ENCODE measurements at regions not wholly inside any gene's neighbourhood (a gene's known extent, or its start where the extent isn't known, plus 50 kb on each side); places are given as distances from the start of the nearest gene placed in this dataset.
A peak's percentile ranks its signal among the peaks of the same experiment; 100 is the strongest.
"Not testable (repeated sequence)": the region's sequence is repeated elsewhere in the genome, so short reads cannot be mapped to it uniquely, and the experiment has no call there.

DNA sequence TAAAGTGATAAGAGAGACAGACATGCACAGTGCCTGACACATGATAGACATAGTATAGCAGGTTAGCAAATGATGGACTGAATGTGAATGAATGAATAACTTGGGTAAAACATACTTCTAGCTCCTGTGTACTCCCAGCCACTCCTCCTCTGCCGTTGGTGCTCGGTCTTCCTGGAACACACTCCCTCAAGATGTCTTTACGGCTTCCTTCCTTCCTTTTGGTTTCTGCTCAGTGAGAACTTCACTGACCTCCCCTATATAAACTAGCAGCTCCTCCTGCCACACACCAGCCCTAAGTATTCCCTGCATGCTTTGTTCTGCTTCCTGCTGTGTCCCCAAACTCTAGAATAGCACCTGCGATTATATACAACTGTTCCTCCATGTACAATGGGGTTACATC, 50.2 kb downstream of the RAD54L2 start:
- DNase-seq (ENCODE audit: low spot score) = no peak

- no peak for DNase-seq (ENCODE audit: low spot score)
Observed at GRCh38 chr3:51591231-51591630, 52.7 kb downstream of the RAD54L2 start.

GRCh38 chr3:51593697-51594096, 55.2 kb downstream of the RAD54L2 start:
- DNase-seq (ENCODE audit: low spot score) = no peak

GRCh38 chr3:51599638-51600037, 61.1 kb downstream of the RAD54L2 start:
- DNase-seq (ENCODE audit: low spot score) = not testable (repeated sequence)

- DNase-seq (ENCODE audit: low spot score) = no peak
Observed at GRCh38 chr3:51604212-51604611, 65.7 kb downstream of the RAD54L2 start.

- no peak for DNase-seq (ENCODE audit: low spot score)
Observed at GRCh38 chr3:51605938-51606337, 65.1 kb upstream of the TEX264 start.

GRCh38 chr3:51606871-51607270, 64.2 kb upstream of the TEX264 start:
- not testable (repeated sequence) for DNase-seq (ENCODE audit: low spot score)

DNA sequence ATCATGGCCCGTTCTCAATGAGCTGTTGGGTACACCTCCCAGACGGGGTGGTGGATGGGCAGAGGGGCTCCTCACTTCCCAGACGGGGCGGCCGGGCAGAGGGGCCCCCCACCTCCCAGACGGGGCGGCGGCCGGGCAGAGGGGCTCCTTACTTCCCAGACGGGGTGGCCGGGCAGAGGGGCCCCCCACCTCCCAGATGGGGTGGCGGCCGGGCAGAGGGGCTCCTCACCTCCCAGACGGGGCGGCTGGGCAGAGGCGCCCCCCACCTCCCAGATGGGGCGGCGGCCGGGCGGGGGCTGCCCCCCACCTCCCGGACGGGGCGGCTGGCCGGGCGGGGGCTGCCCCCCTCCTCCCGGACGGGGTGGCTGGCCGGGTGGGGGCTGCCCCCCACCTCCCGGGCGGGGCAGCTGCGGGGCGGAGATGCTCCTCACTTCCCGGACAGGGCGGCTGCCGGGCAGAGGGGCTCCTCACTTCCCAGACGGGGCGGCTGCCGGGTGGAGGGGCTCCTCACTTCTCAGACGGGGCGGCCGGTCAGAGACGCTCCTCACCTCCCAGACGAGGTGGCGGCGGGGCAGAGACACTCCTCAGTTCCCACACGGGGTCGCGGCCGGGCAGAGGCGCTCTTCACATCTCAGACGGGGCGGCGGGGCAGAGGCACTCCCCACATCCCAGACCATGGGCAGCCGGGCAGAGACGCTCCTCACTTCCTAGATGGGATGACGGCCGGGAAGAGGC, 63.3 kb upstream of the TEX264 start:
- DNase-seq (ENCODE audit: low spot score) = not testable (repeated sequence)

DNA sequence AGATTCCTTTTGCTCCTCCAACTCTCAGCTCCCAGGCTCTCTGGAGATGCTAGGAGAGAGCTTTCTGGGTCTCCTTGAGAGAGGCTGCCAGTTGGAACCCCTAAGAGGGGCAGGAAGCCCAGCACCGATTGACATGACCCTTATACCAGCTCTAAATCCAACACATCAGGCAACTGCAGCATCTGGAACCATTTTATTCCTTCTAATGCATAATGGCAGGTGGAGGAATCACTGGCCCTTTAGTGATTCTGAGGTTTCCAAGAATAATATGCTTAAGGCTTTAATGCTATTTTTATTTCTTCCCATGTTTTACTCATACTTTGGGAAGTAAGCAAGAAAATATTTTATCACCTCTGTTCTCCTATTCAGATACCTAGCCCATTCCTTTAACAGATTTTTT, 60.3 kb upstream of the TEX264 start:
- no peak for DNase-seq (ENCODE audit: low spot score)

DNA sequence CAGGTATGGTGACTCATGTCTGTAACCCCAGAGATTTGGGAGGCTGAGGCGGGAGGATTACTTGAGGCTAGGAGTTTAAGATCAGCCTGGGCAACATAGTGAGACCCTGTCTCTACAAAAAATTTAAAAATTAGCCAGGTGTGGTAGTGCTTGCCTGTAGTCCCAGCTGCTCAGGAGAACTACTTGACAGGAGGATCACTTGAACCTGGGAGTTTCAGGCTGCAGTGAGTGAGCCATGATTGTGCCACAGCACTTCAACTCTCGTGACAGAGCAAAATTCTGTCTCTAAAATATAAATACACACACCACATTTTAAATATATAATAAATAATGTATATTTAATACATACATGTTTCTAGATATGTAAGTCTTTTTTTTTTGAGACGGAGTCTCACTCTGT, 53.5 kb upstream of the TEX264 start:
- no peak for DNase-seq (ENCODE audit: low spot score)

- not testable (repeated sequence) for DNase-seq (ENCODE audit: low spot score)
Observed at GRCh38 chr3:51618038-51618437, 53.0 kb upstream of the TEX264 start.

GRCh38 chr3:51618496-51618895, 52.6 kb upstream of the TEX264 start:
- DNase-seq (ENCODE audit: low spot score) = no peak

DNA sequence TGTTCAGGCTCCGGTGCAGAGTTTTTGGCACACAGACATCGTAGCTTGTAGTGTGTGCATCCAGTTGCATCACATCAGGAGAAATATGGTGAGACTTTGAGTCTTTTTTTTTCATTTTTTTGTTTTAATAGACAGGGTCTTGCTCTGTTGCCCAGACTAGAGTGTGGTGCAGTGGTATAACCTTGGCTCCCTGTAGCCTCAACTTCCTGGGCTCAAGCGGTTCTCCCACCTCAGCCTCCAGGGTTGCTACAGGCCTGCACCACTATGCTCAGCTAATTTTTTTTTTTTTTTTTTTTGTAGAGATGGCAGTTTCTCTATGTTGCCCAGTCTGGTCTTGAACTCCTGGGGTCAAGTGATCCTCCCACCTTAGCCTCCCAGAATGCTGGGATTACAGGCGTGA, 51.1 kb upstream of the TEX264 start:
- no peak for DNase-seq (ENCODE audit: low spot score)

- no peak for DNase-seq (ENCODE audit: low spot score)
Observed at GRCh38 chr3:51620543-51620942, 50.5 kb upstream of the TEX264 start.

DNA sequence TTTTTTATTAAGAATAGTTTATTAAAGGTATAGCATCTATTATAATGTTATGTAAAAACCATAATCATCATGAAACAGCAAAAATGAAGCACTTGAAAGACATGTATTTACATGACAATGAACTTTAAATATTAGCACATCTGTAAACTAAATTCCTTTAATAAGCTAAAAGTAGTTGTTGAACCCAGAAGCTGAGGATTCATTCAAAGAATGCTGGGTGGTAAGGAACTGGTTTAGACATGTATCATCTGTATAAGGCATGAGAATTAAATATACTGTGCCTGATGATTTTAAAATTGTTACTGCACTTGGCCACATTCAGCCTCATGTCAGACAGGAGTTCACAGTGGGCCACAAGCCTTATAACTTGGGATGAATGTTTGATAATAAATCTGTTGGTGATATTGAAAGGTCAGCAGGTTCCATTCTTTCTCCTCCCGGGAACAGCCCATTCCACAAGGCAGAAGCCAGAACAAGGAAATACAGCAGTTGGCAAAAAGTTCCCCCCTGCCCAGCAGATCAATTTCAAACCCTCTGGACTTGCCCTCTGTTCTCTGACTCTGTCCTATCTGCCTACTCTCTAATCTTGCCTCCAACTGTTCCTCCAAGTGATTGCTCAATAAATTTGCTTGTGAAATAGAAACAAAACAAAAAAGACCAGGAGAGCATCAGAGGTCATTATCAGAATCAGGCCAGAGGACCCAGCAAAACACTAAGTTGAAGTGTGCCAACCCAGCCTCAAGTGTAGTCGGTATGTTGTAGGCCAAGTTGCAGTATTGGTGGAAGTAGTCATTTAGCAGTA, 49.8 kb upstream of the TEX264 start:
- DNase-seq (ENCODE audit: low spot score) = peak; percentile 37

All from HuH-7 (cell line).